OCI-LY7 (cell line): ENCODE measurements at regions not wholly inside any gene's neighbourhood (a gene's known extent, or its start where the extent isn't known, plus 50 kb on each side); places are given as distances from the start of the nearest gene placed in this dataset.
"Not testable (repeated sequence)": the region's sequence is repeated elsewhere in the genome, so short reads cannot be mapped to it uniquely, and the experiment has no call there.

Source experiments
- CTCF ChIP-seq: fragments of 200-600 bp; sonication (generic); conservative IDR thresholded peaks from 2 replicates; pipeline ENCODE4 v1.5.1; 2014; ENCODE audit warnings: mild to moderate bottlenecking, antibody characterized with exemption, low read length, moderate library complexity, mixed read lengths
- EZH2phosphoT487 ChIP-seq: fragments of 200-600 bp; sonication (generic); IDR thresholded peaks from 2 replicates; pipeline ENCODE4 v1.6.1; 2018; ENCODE audit warnings: low read depth, borderline replicate concordance, mild to moderate bottlenecking, mixed run types, antibody characterized with exemption, low read length, moderate library complexity, mixed read lengths

- TF ChIP-seq CTCF, EZH2phosphoT487: not testable (repeated sequence)
Measured at GRCh38 chr2:88365408-88365807, 87.1 kb downstream of the FOXI3 start.
